Posterior vena cava (tissue), 2 donors: ENCODE measurements at regions not wholly inside any gene's neighbourhood (a gene's known extent, or its start where the extent isn't known, plus 50 kb on each side); places are given as distances from the start of the nearest gene placed in this dataset.
A peak's percentile ranks its signal among the peaks of the same experiment; 100 is the strongest.

Source experiments
- DNase-seq: peaks from one replicate; pipeline ENCODE4 v3.0.0-alpha.2; 2020; ENCODE audit warnings: low spot score
- intact Hi-C, 2 donors: fragments of 100-400 bp; cut with DNase I; formaldehyde crosslinking; loops; one replicate each; pipeline versions ENCODE4 v1.14.1 to v1.14.2; 2022 to 2023
- donor health status: DM: yes; HTN: yes; CAD: no.
- donor health status: DM: yes; HTN: yes; CAD: no.

DNA sequence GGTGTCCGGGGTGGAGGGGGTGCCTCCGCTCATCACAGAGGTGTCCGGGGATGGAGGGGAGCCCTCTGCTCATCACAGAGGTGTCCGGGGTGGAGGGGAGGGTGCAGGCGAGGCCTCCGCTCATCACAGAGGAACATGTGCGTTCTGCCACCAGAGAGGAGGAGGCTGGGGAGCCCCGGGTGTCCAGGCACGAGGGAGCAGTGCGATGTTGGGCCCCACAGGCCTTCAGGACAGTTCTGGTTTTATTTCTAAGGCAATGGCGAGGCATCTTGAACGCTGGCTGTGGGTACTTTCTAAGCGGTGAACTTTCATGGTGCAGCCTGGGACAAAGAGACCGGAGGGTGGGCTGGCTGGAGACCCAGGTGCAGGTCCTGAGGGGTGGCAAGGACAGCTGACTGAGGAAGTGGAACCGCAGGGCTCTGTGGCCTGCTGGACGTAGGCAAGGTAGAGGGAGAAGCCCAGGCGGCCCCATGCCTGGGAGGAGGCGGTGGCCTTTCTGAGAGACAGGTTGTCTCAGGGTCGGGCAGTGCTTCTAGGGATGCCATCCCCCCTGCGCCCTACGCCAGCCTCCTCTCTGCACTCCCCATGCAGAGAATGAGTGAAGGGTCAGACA is 196.6 kb upstream of the SALL3 start:
- intact Hi-C loops = no loop called here

DNA sequence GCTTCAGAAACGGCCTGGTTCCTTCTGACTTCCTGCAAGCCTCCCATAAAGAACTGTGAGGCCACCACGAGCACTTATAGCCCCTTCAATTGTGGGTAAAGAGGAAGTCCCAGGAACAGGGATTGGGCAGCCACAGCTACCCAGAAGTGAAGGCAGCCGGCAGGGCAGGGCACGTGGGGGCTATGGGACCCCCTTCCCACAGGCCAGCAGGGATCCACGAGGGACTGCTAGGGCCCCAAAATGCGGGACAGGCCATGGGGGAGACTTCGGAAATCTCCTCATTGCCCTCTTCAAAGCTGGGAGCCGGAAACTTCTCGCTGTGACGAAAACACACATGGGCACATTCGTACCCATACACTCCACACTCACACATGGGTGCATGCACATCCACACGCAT is 196.1 kb upstream of the SALL3 start:
- intact Hi-C loops = no loop called here
- peak; percentile 76 for DNase-seq

More for the DNA sequence above, 196.6 kb upstream of the SALL3 start:
- DNase-seq = peak; percentile 57

DNA sequence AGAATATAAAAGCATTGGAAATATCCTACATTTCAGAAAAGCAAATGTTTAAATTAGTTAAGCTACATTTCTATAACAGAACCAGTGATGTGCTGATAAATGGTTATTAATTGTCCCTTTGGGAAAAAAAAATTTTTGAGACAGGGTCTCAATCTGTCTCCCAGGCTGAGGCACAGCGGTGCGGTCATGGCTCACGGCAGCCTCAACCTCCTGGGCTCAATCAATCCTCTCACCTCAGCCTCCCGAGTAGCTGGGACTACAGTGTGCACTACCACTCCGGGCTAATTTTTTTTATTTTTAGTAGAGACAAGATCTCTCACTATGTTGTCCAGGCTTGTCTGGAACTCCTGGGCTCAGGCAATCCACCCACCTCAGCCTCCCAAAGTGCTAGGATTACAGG is 194.8 kb upstream of the SALL3 start:
- intact Hi-C loops = no loop called here
- DNase-seq = peak; percentile 54

- intact Hi-C loops = no loop called here
Observed at GRCh38 chr18:78785706-78786105, 193.9 kb upstream of the SALL3 start.

DNA sequence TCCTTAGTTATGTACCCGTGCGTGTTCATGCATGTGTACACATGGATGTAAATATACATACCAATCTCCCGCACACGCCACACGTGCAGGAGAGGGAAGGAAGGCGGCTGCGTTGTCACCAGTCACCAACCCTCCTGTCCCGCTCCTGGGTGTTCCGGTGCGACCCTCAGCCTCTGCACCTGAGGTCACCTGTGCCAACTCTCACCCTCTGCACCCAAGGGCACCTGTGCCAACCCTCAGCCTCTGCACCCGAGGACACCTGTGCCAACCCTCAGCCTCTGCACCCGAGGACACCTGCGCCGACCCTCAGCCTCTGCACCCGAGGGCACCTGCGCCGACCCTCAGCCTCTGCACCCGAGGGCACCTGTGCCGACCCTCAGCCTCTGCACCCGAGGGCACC is 192.8 kb upstream of the SALL3 start:
- intact Hi-C loops = no loop called here
- DNase-seq = peak; percentile 66

More at GRCh38 chr18:78785706-78786105, 193.9 kb upstream of the SALL3 start:
- DNase-seq = no peak

- intact Hi-C loops = no loop called here
- peak; percentile 55 for DNase-seq
Observed at GRCh38 chr18:78787751-78788150, 191.9 kb upstream of the SALL3 start.

DNA sequence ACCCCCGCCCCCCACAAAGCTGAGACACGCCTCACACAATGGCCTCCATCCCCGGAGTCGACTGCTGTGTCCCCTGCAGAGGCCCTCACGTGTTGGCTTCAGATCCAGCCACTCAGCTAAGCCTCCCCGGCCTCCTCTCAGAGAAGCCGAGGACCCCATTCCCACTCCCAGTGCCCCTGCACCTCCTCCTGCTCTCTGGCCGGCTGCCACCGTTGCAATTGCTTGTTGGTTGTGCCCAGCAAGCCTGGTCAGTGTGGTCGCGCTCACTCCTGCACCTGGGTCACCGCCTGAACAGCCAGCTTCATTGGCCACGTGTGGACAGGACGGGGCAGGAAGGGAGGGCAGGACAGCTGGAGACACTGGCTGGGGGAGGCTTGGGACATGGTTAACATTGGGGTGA is 191.5 kb upstream of the SALL3 start:
- intact Hi-C loops = no loop called here
- peak; percentile 38 for DNase-seq

DNA sequence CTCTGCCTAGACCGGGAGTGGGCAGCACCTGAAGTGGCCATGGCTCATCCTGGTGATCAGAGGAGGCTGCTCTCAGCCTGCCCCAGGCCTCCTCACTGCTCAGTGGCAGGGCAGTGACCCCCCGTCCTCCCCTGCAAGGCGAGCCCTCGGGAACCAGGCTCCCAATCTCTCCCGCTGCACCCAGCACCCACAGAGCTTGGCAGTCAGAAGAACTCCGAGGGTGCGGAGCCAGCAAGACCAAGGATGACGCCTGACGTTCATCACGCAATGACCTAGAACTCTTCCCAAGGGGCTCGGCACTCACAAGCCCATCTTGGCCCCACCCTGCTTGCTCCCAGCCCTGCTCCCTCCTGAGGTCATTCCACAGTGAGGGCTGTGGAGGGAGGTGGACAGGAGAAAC is 189.8 kb upstream of the SALL3 start:
- peak; percentile 58 for DNase-seq
- intact Hi-C loops = no loop called here

DNA sequence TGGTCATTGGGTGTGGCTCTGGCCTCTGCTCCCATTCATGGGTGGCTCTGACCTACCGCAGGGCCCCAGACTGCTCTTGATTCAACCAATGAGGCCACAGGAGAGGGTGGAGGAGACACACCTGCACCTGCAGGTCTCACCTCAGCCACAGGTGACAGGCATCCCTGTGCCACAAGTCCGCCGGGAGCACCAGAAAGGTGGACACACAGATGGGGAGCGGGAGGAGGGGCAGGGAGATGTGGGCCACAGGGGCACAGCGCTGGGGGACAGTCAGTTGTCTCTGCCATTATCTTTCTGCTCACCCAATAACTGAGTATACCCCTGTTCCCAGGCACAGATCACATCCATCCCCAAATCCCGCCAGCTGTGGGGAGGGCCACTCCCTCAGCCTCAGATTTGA is 189.1 kb upstream of the SALL3 start:
- DNase-seq = peak; percentile 47
- intact Hi-C loops = no loop called here

- peak; percentile 50 for DNase-seq
Observed at GRCh38 chr18:78790960-78791359, 188.7 kb upstream of the SALL3 start.

GRCh38 chr18:78792094-78792493 is 187.5 kb upstream of the SALL3 start:
- intact Hi-C loops = no loop called here
- peak; percentile 41 for DNase-seq

More at GRCh38 chr18:78790960-78791359, 188.7 kb upstream of the SALL3 start:
- intact Hi-C loops = no loop called here

DNA sequence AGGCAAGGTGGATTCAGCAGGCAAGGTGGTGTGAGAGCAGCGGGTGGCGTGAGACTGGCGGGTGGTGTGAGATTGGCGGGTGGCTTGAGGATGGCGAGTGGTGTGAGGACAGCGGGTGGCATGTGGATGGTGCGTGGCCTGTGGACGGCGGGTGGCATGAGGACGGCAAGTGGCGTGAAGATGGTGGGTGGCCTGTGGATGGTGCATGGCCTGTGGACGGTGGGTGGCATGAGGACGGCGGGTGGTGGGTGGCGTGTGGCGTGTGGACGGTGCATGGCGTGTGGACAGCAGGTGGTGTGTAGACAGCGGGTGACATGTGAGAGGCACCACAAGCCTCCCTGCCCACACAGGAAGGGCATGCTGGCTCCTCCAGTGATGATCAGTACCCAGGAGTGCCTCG is 186.9 kb upstream of the SALL3 start:
- intact Hi-C loops = no loop called here
- DNase-seq = peak; percentile 49

DNA sequence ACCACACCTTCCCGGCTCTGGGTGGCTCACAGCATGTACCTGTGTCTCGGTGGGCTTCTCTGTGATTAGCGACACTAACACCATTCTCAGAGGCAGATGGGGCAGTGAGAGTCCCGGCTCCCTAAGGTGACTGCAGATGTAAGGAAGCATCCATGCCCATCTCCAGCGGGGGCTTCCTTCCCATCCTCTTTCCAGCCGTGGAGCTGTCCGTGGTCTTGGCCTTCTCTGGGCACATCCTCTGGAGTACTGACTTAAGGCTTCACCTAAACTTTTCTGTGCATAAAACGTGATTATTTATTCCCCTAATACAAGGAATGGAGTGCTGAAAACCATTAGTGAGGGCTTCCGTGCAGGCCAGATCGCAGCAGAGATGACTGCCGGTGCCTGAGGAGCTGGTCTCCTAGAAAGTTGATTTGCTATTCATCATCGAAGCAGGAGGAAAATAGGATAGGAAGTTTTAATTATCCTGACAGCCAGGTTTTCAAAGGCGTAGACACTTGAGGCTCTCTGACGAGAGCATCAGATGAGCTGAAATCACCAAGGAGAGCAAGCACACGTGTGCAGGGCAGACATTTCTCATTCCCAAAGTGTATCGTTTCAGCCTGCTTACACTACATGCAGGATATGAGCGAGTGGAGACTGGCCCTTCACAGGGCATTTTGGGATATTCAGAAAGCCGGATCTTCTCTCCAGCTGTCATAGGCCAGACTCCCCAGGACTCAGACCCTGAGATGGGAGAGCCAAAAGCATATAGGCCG is 186.1 kb upstream of the SALL3 start:
- intact Hi-C loops = no loop called here
- DNase-seq = no peak

DNA sequence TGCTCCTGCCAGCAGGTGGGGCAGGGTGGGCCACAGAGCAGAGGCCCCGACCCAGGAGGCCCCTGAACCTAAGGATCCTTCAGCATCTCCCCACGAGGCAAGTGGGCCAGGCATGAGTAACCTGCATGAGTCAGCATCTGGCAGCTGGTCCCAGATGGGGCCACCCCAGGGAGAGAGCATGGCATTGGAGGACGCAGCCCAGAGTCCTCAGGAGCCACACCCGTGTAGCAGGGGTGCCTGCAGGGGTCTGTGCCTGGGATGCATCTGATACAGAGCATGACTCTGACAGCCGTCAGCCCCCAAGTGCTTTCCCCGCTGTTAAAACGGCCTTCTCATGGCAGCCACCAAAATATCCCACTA is 185.6 kb upstream of the SALL3 start:
- intact Hi-C loops = no loop called here
- DNase-seq = peak; percentile 37

GRCh38 chr18:78796693-78797455 is 182.7 kb upstream of the SALL3 start:
- peak; percentile 64 for DNase-seq
- intact Hi-C loops = no loop called here

DNA sequence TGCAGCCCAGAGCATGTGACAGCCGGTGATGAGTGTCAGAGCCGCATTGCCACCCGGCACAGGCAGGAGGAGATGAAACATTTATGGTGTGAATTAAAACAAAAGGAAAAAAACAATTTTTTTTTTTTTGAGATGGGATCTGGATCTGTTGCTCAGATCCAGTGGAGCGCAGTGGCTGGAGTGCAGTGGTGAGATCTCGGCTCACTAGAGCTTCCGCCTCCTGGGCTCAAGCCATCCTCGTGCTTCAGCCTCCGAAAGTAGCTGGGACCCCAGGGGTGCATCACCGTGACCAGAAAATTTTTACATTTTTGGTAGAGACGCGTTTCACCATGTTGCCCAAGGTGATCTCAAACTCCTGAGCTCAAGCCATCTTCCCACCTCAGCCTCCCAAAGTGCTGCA is 182.1 kb upstream of the SALL3 start:
- peak; percentile 66 for DNase-seq
- intact Hi-C loops = no loop called here

DNA sequence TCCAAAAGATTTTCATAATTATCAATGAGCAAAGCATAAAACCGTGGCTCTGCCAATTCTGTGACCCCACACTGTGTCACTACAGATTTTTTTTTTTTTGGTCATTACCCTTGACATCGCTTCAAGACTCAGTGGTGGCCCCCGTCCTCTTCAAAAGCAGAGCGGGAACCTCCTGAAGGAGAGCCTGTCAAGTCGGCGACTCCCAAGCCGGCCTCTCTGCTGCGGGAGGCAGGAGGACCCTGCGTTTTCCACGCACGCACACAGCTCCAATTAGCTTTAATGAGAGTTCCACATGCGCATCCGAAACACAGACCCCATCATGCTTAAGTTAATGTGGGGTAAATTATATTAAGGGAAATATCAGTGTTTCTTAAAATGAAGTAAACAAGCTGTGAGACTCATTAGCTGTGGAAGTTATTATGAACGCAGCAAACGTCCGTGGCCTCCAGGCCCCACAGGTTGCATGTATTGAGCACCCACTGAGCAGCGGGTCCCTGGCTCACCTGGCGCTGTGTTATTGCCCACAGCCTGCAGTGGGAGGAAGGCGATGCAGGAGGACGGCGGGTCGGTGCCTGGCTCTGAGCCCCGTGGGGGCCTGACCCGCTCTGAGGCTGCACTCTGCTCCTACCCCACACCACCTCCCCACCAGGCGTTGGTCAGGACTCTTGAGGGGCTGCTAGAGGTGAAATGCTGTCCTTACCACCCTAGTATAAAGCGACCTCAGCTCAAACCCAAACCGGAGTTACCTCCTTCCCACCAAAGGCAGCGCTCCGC is 181.0 kb upstream of the SALL3 start:
- peak; percentile 76 for DNase-seq
- intact Hi-C loops = no loop called here

DNA sequence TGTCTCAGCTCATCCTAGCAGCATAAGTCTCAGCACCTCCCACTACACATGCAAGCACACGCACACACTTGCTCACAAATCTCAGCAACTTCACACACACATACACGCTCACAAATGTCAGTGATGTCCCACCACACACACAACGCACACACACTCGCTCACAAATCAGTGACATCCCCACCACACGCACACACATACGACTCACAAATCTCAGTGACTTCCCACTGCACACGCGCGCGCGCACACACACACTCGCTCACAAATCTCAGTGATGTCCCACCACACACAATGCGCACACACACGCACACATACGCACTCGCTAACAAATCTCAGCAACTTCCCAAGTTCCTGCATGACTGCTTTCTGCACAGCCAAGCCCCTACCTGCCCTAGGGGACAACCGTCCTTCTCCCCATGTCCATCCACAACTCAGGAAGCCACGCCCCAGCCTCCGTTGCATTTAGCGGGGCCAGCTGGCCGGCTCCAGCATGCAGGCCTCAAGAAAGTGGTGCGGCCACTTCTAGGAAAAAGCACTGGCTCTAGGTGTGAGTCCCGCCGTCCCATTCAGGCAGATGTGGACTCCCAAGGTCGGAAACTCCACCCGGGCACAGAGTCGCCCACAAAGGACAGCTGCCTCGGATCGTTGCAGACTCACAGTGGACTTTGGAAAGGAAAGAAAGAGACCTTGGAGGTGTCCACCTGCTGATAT is 180.1 kb upstream of the SALL3 start:
- intact Hi-C loops = no loop called here
- peak; percentile 77 for DNase-seq
